ENCODE measurements at regions not wholly inside any gene's neighbourhood (a gene's known extent, or its start where the extent isn't known, plus 50 kb on each side); places are given as distances from the start of the nearest gene placed in this dataset.

GRCh38 chr19:13629687-13630357, 123.5 kb upstream of the CACNA1A start:
- no peak overlapping the region for H3K27ac ChIP-seq (ENCODE audit: poor library complexity, severe bottlenecking)
- H3K36me3 ChIP-seq (ENCODE audit: low read depth), result no peaks in the 10 kb centered on the region
- no peak overlapping the region for H3K4me3 ChIP-seq (ENCODE audit: severe bottlenecking)
- no peaks in the 10 kb centered on the region for H3K27me3 ChIP-seq (ENCODE audit: insufficient read depth, poor library complexity, severe bottlenecking)
- ATAC-seq (ENCODE audit: low read depth) (no peak; the same call in 2 of the 3 replicates), DNase-seq (ENCODE audit: low spot score) (no peak)
- no peaks in the 10 kb centered on the region for H3K9me3 ChIP-seq (ENCODE audit: severe bottlenecking)
- TF ChIP-seq, protein P1, sequence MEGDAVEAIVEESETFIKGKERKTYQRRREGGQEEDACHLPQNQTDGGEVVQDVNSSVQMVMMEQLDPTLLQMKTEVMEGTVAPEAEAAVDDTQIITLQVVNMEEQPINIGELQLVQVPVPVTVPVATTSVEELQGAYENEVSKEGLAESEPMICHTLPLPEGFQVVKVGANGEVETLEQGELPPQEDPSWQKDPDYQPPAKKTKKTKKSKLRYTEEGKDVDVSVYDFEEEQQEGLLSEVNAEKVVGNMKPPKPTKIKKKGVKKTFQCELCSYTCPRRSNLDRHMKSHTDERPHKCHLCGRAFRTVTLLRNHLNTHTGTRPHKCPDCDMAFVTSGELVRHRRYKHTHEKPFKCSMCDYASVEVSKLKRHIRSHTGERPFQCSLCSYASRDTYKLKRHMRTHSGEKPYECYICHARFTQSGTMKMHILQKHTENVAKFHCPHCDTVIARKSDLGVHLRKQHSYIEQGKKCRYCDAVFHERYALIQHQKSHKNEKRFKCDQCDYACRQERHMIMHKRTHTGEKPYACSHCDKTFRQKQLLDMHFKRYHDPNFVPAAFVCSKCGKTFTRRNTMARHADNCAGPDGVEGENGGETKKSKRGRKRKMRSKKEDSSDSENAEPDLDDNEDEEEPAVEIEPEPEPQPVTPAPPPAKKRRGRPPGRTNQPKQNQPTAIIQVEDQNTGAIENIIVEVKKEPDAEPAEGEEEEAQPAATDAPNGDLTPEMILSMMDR (IDR thresholded peaks at IDR 0.05; ENCODE audit: poor library complexity, severe bottlenecking), result no peak
- no peaks in the 10 kb centered on the region for H3K4me1 ChIP-seq (ENCODE audit: insufficient read depth, poor library complexity, severe bottlenecking)

DNA sequence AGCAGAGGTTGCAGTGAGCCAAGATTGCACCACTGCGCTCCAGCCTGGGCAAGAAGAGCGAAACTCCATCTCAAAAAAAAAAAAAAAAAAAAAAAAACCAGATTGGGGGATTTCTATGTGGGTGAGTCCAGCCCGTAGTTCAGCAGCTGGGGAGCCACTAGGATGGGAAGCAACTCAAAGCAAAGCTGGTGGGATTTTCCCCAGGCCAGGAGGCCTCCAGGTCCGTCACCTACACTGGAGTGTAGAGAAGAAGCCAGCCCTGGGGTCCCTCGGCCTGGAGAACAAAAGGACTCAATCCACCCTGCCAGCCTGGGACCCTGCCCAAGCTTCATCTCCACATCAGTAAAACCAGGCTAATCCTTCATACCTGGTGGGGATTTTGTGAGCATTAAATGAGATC, 121.3 kb upstream of the CACNA1A start:
- Histone ChIP-seq H3K4me3 (ENCODE audit: severe bottlenecking) (no peak overlapping the region), H3K27me3 (ENCODE audit: insufficient read depth, poor library complexity, severe bottlenecking) (no peaks in the 10 kb centered on the region), H3K27ac (ENCODE audit: poor library complexity, severe bottlenecking) (no peak overlapping the region), H3K36me3 (ENCODE audit: low read depth) (no peaks in the 10 kb centered on the region), H3K9me3 (ENCODE audit: severe bottlenecking) (no peaks in the 10 kb centered on the region), H3K4me1 (ENCODE audit: insufficient read depth, poor library complexity, severe bottlenecking) (no peaks in the 10 kb centered on the region)
- ATAC-seq (ENCODE audit: low read depth), result no peak
- DNase-seq (ENCODE audit: low spot score), result no peak
- TF ChIP-seq, protein P1 (IDR thresholded peaks at IDR 0.05; ENCODE audit: poor library complexity, severe bottlenecking), result no peak

DNA sequence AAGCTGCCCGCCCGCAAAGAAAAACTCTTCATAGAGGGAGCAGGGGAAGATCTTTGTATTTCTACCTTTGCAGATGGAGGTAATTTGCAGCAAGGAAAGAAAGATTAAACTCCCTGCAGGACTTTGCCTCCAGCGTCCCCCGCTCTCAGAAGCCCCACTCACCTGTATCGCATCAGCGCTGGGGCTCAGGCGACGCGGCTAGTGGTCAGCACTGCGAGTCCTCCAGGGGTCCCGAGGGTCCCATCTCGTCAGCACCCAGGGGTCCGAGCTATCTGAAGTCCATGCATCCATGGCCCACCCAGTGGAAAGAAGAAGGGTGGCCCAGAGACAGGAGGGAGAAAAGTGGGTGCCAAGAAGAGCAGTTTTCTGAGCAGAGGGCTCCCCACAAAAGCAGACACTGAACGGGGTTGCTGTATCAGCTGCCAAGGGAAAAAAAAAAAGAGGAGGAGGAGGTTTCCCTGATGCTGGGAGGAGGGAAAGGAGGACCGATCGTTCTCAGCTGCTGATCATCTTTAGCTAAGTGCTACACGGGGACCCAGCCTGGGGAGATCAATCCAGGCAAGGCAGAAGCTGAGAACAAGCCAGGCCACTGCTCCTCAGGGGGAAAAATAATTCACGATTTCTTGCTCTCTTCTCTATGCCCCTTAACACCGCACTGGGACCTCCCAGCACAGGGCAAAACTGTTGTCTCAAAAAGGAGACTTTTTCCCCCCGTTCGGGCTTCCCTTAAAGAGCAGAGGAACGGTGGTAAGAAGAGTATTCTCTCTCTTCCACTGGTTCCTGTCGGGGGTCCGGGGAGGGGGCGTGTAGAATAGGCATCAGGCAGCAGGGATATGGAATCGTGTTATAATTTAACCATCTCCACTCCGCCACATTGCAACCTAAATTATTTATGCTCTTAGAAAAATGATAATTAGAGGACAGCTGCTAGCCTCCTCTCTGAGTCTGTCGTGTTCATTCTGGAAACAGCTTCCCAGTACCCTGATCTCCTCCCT, 117.7 kb upstream of the CACNA1A start:
- TF ChIP-seq, protein P1 (IDR thresholded peaks at IDR 0.05; ENCODE audit: poor library complexity, severe bottlenecking), result no peak
- no peak overlapping the region for H3K27ac ChIP-seq (ENCODE audit: poor library complexity, severe bottlenecking)
- no peaks in the 10 kb centered on the region for H3K27me3 ChIP-seq (ENCODE audit: insufficient read depth, poor library complexity, severe bottlenecking)
- H3K9me3 ChIP-seq (ENCODE audit: severe bottlenecking), result no peaks in the 10 kb centered on the region
- DNase-seq (ENCODE audit: low spot score), result no peak
- H3K36me3 ChIP-seq (ENCODE audit: low read depth), result no peaks in the 10 kb centered on the region
- peaks cover 6% of the 10 kb centered on the region for H3K4me1 ChIP-seq (ENCODE audit: insufficient read depth, poor library complexity, severe bottlenecking)
- no peak for ATAC-seq (ENCODE audit: low read depth)
- no peak overlapping the region for H3K4me3 ChIP-seq (ENCODE audit: severe bottlenecking)

DNA sequence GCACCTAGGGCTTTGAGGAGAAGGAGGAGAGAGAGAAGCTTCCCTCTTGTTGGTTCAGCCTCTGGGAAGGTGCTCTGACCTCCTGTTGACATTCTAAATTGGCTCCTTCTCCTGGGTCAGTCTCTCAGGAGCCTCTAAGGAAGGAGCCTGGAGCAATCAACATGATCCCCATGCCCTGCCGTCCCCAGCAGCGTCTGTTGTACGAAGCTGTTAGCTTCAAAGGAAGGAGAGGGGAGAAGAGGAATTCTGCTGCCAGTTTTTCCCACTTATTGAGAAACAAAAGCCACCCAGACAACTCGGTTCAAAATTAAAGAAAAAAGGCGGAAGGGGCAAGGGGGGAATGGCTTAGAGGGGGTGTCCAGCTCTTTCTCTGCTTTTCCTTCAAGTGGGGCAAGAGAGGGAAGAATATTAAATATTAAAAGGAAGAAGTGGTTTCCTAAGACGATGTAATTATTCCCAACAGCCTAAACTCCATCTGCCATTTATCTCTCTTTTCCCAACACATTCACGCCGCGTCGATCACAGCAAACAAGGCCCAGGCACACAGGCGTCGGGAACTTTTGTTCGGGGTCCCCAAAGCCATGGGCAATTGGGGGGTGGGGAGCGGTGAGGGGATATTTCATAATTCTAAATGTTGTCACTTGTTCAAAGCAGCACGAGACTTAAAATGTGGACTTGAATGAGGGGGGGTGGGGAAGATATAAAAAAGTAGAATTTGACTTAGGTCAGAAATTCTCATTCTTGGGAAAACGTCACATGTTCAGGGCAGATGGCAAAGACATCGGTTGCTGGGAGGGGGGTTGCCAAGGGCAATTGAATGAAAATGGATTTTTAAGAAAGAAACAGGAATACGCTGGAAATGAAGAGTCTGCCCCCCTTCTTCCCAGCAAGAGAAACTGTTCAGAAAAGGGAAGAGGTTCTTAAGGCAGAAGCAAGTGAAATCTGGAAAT, 116.8 kb upstream of the CACNA1A start:
- no peaks in the 10 kb centered on the region for H3K36me3 ChIP-seq (ENCODE audit: low read depth)
- DNase-seq (ENCODE audit: low spot score), result peak; percentile 11
- ATAC-seq (ENCODE audit: low read depth), result no peak
- TF ChIP-seq, protein P1 (IDR thresholded peaks at IDR 0.05; ENCODE audit: poor library complexity, severe bottlenecking), result no peak
- H3K4me1 ChIP-seq (ENCODE audit: insufficient read depth, poor library complexity, severe bottlenecking), result peaks cover 6% of the 10 kb centered on the region
- no peak overlapping the region for H3K4me3 ChIP-seq (ENCODE audit: severe bottlenecking)
- H3K27ac ChIP-seq (ENCODE audit: poor library complexity, severe bottlenecking), result no peak overlapping the region
- no peaks in the 10 kb centered on the region for H3K27me3 ChIP-seq (ENCODE audit: insufficient read depth, poor library complexity, severe bottlenecking)
- H3K9me3 ChIP-seq (ENCODE audit: severe bottlenecking), result no peaks in the 10 kb centered on the region
